ENCODE measurements at regions not wholly inside any gene's neighbourhood (a gene's known extent, or its start where the extent isn't known, plus 50 kb on each side); places are given as distances from the start of the nearest gene placed in this dataset.

DNA sequence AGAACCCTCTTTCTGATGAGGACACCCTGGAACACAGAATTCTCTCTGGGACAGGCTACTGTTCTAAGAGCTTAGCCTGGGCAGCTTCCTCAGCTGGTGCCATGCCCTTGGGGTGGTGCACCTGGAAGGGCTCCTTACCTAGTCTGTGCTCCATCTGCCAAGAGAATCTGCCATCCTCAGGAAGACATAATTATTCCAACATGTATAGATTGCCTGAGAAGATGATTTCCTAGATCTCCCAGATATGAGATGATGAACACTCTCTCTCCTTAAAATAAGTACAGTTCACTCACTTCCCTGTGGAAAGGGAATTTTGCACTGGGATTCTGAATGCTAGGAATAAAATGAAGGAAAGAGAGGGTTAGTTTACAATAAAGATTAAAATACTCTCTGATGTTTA is 87.6 kb downstream of the NENF start:
- H4K20me1 ChIP-seq (ENCODE audit: control insufficient read depth, insufficient read depth), result no peaks in the 10 kb centered on the region; the same call in 1 of the 2 replicates
- intact Hi-C loops (cut with micrococcal nuclease; ENCODE audit: unreplicated experiment) (no loop called here), in situ Hi-C loops (cut with MboI) (no loop called here)
- no peak overlapping the region for H3K27ac ChIP-seq (ENCODE audit: control insufficient read depth, insufficient read depth)
- DNase-seq (ENCODE audit: low read depth, low spot score) (no peak), ATAC-seq (no peak), FAIRE-seq (no peak)
- CTCF ChIA-PET, result interaction anchor here (0.9 kb wide), 1 partner anchor 64 kb away, joined by 3 read pairs; no protein-coding TSS in a partner anchor
- H3K4me1 ChIP-seq (ENCODE audit: control insufficient read depth, insufficient read depth, low read length), result no peaks in the 10 kb centered on the region
- RAD21 ChIA-PET (ENCODE audit: unreplicated experiment), result no interaction called here
- no peaks in the 10 kb centered on the region for H3K79me2 ChIP-seq (ENCODE audit: control insufficient read depth, insufficient read depth, low read length)
- SMC1A ChIA-PET (ENCODE audit: uncharacterized antibody, unreplicated experiment), result no interaction called here
- H3K27me3 ChIP-seq (replicated peaks in 1 of 2; ENCODE audit: control insufficient read depth in 2 of 2, insufficient read depth in 2 of 2, low read length in 1 of 2), result peaks cover 0 to 2% of the 10 kb centered on the region in 2 experiments; a peak in 2 of 4 replicates
- no peaks in the 10 kb centered on the region for H3K9me3 ChIP-seq (replicated peaks; ENCODE audit: control insufficient read depth, insufficient read depth, low read length)
- no peak overlapping the region for H3K4me3 ChIP-seq
- H3K4me2 ChIP-seq (ENCODE audit: control insufficient read depth, insufficient read depth), result no peak overlapping the region
- H3K9ac ChIP-seq (ENCODE audit: control insufficient read depth, insufficient read depth, low read length), result no peak overlapping the region
- no peak overlapping the region for H2AFZ ChIP-seq (ENCODE audit: control insufficient read depth, low read depth, low read length)
- no TSS peak for BruUV-seq (replicated peaks)
- TF ChIP-seq EP300 (IDR thresholded peaks at IDR 0.05; ENCODE audit: borderline replicate concordance in 1 of 2, control insufficient read depth in 1 of 2, low read depth in 2 of 2, low read length in 2 of 2), result no peak
- TF ChIP-seq TARDBP (IDR thresholded peaks at IDR 0.05; ENCODE audit: borderline replicate concordance), result no peak
- TF ChIP-seq, protein P1, sequence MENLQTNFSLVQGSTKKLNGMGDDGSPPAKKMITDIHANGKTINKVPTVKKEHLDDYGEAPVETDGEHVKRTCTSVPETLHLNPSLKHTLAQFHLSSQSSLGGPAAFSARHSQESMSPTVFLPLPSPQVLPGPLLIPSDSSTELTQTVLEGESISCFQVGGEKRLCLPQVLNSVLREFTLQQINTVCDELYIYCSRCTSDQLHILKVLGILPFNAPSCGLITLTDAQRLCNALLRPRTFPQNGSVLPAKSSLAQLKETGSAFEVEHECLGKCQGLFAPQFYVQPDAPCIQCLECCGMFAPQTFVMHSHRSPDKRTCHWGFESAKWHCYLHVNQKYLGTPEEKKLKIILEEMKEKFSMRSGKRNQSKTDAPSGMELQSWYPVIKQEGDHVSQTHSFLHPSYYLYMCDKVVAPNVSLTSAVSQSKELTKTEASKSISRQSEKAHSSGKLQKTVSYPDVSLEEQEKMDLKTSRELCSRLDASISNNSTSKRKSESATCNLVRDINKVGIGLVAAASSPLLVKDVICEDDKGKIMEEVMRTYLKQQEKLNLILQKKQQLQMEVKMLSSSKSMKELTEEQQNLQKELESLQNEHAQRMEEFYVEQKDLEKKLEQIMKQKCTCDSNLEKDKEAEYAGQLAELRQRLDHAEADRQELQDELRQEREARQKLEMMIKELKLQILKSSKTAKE (IDR thresholded peaks at IDR 0.05; ENCODE audit: low read depth, poor library complexity, severe bottlenecking), result no peak
- no peak for TF ChIP-seq NFYA (IDR thresholded peaks at IDR 0.05; ENCODE audit: borderline replicate concordance, low read depth, low read length)
- no peak for TF ChIP-seq NFIC (IDR thresholded peaks at IDR 0.05; ENCODE audit: low read depth, low read length)
- no peak for TF ChIP-seq ZZZ3 (IDR thresholded peaks at IDR 0.05; ENCODE audit: control insufficient read depth, insufficient read length, low read depth)
- TF ChIP-seq EGR1 (IDR thresholded peaks at IDR 0.05; ENCODE audit: borderline replicate concordance in 1 of 2, low read depth in 2 of 2, low read length in 2 of 2), result no peak
- no peak for TF ChIP-seq MEF2B (IDR thresholded peaks at IDR 0.05; ENCODE audit: partially characterized antibody, poor library complexity, severe bottlenecking)
- TF ChIP-seq JUND (IDR thresholded peaks at IDR 0.05; ENCODE audit: low read depth, low read length), result no peak
- TF ChIP-seq E2F4 (IDR thresholded peaks at IDR 0.05; ENCODE audit: low read depth, low read length), result no peak
- TF ChIP-seq RAD21 (IDR thresholded peaks at IDR 0.05; ENCODE audit: insufficient read depth, low read depth, low read length), result no peak
- TF ChIP-seq PAX5 (IDR thresholded peaks at IDR 0.05; ENCODE audit: borderline replicate concordance, low read depth, low read length), result no peak
- TF ChIP-seq ZNF687 (IDR thresholded peaks at IDR 0.05), result no peak
- TF ChIP-seq FOXK2 (IDR thresholded peaks at IDR 0.05), result no peak
- no peak for TF ChIP-seq STAT1 (conservative IDR thresholded peaks at IDR 0.05)
- TF ChIP-seq CHD2 (IDR thresholded peaks at IDR 0.05; ENCODE audit: borderline replicate concordance, low read depth, low read length), result no peak
- TF ChIP-seq FOXM1 (IDR thresholded peaks at IDR 0.05; ENCODE audit: low read depth, low read length), result no peak
- TF ChIP-seq EZH2 (IDR thresholded peaks at IDR 0.05; ENCODE audit: borderline replicate concordance, control insufficient read depth, low read depth, low read length), result no peak
- POLR2A ChIA-PET, result no interaction called here
- no peaks in the 10 kb centered on the region for H3K36me3 ChIP-seq (ENCODE audit: control insufficient read depth in 2 of 2, insufficient read depth in 2 of 2, low read length in 1 of 2)
